KMS-11 (cell line): ENCODE measurements at regions not wholly inside any gene's neighbourhood (a gene's known extent, or its start where the extent isn't known, plus 50 kb on each side); places are given as distances from the start of the nearest gene placed in this dataset.

Source experiments
- H2AFZ ChIP-seq: fragments of 200-600 bp; sonication (generic); 2 replicates; pipeline ENCODE4 v1.6.1; 2016; ENCODE audit warnings: antibody characterized with exemption, mixed run types, low read depth
- H3K27ac ChIP-seq: fragments of 200-600 bp; sonication (generic); 2 replicates; pipeline ENCODE4 v1.6.1; 2016; ENCODE audit warnings: mild to moderate bottlenecking, mixed run types
- H3K27me3 ChIP-seq: fragments of 200-600 bp; sonication (generic); 2 replicates; pipeline ENCODE4 v1.6.1; 2017; ENCODE audit warnings: mild to moderate bottlenecking, low read depth, mixed run types, moderate library complexity; ENCODE audit not compliant: insufficient read depth
- H3K36me3 ChIP-seq: fragments of 200-600 bp; sonication (generic); 2 replicates; pipeline ENCODE4 v1.6.1; 2017; ENCODE audit warnings: mild to moderate bottlenecking, mixed run types; ENCODE audit not compliant: insufficient read depth
- H3K4me1 ChIP-seq: fragments of 200-600 bp; sonication (generic); 2 replicates; pipeline ENCODE4 v1.6.1; 2016; ENCODE audit warnings: mild to moderate bottlenecking, low read depth, mixed run types; ENCODE audit not compliant: poor library complexity, severe bottlenecking
- H3K4me2 ChIP-seq: fragments of 200-600 bp; sonication (generic); 2 replicates; pipeline ENCODE4 v1.7.0; 2016; ENCODE audit warnings: mild to moderate bottlenecking, mixed run types
- H3K4me3 ChIP-seq: fragments of 200-600 bp; sonication (generic); IDR thresholded peaks from 2 replicates; pipeline ENCODE4 v1.6.1; 2017; ENCODE audit warnings: low read depth, low read length, mixed read lengths; ENCODE audit not compliant: insufficient read depth
- H3K79me2 ChIP-seq: fragments of 200-600 bp; sonication (generic); 2 replicates; pipeline ENCODE4 v1.6.1; 2016; ENCODE audit warnings: low read depth, mixed run types; ENCODE audit not compliant: insufficient read depth
- H3K9ac ChIP-seq: fragments of 200-600 bp; sonication (generic); 2 replicates; pipeline ENCODE4 v1.6.1; 2016; ENCODE audit warnings: mild to moderate bottlenecking, mixed run types
- H4K20me1 ChIP-seq: fragments of 200-600 bp; sonication (generic); 2 replicates; pipeline ENCODE4 v1.6.1; 2016; ENCODE audit warnings: mild to moderate bottlenecking, mixed run types; ENCODE audit not compliant: insufficient read depth
- TF ChIP-seq, protein P1 (sequence below): fragments of 200-600 bp; sonication (generic); conservative IDR thresholded peaks from 2 replicates; pipeline ENCODE4 v1.6.1; 2017; ENCODE audit warnings: low read depth, mild to moderate bottlenecking, antibody characterized with exemption, low read length, moderate library complexity, mixed read lengths

DNA sequence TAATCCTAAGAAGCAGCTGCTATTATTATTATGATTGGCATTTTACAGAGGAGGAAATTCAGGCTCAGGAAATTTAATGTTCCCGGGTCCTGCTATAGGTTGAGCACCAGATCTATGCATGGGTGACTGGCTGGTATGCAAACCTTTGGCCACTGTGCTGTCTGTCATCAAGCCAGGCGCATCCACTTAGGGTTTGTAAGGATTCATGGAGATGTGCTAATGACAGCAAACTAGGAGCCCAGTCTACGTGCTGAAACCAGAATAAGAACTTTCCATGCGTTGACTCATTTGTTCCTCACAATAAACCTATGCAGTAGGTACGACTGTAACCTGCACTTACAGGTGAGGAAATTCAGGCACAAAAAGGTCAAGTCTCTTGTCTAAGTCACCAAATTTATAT lies 64.5 kb upstream of the ZMIZ1 start:
- Histone ChIP-seq H4K20me1 (no peaks in the 10 kb centered on the region), H3K4me1 (no peaks in the 10 kb centered on the region), H3K4me3 (no peak overlapping the region), H3K9ac (no peak overlapping the region), H3K27ac (no peak overlapping the region), H3K4me2 (no peak overlapping the region), H3K36me3 (no peaks in the 10 kb centered on the region), H3K27me3 (no peaks in the 10 kb centered on the region), H3K79me2 (no peaks in the 10 kb centered on the region), H2AFZ (no peak overlapping the region)
- TF ChIP-seq, protein P1, sequence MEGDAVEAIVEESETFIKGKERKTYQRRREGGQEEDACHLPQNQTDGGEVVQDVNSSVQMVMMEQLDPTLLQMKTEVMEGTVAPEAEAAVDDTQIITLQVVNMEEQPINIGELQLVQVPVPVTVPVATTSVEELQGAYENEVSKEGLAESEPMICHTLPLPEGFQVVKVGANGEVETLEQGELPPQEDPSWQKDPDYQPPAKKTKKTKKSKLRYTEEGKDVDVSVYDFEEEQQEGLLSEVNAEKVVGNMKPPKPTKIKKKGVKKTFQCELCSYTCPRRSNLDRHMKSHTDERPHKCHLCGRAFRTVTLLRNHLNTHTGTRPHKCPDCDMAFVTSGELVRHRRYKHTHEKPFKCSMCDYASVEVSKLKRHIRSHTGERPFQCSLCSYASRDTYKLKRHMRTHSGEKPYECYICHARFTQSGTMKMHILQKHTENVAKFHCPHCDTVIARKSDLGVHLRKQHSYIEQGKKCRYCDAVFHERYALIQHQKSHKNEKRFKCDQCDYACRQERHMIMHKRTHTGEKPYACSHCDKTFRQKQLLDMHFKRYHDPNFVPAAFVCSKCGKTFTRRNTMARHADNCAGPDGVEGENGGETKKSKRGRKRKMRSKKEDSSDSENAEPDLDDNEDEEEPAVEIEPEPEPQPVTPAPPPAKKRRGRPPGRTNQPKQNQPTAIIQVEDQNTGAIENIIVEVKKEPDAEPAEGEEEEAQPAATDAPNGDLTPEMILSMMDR: no peak

DNA sequence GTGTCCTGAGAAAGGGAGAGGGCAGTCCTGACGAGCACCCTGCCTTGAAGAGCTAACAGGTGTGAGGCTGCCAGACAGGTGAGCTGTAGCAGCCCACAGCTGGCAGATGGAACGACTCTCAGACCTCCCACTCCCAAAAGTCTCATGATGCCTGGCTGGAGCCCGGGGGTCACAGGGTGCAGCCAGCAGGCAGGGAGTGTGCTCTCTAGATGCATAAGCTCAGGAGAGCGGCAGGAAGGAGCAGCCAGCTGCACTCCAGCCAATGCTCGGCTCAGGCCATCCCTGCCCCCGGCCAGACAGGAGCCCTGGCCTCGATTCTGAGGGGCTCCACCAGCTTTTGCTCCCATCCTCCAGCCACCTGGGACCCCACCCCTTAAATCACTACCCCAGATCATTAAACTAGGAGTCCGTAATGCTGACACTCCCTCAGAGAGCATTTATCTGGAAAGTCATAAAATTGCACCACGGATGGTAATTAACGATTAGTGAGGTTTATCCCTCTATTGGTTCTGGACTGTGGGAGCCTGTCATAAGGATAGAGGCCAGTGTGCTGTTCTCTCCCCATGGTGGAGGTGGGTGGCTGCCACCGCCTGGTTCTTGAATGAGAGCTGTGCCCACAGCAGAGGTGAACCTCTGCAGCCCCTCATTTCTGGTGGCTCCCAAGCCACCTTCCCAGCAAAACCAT lies 63.5 kb upstream of the ZMIZ1 start:
- Histone ChIP-seq H3K9ac (no peak overlapping the region), H3K79me2 (no peaks in the 10 kb centered on the region), H4K20me1 (no peaks in the 10 kb centered on the region), H3K27me3 (no peaks in the 10 kb centered on the region), H3K4me2 (no peak overlapping the region), H3K4me1 (no peaks in the 10 kb centered on the region), H2AFZ (no peak overlapping the region), H3K36me3 (no peaks in the 10 kb centered on the region), H3K4me3 (no peak overlapping the region), H3K27ac (no peak overlapping the region)
- TF ChIP-seq, protein P1: no peak

DNA sequence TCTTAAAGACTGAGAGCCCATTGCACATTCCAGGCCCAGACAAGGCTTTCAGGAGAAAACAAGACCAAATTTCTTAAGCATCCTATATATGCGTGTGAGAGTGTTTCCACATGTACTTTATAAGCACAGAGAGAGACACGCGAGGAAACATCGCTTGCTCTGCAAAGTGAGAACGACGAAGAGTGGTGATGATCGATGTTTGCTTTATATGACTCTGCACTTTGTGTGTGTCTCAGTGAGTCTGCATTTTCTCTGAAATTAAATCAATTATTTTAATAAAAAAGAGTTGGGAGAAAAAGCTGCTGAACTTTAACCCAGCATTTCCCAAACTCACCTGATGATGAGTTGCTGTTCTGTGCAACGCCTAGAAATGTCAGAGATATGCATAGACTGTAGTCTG lies 61.7 kb upstream of the ZMIZ1 start:
- no peak overlapping the region for H3K4me3 ChIP-seq
- H4K20me1 ChIP-seq: no peaks in the 10 kb centered on the region
- H3K36me3 ChIP-seq: no peaks in the 10 kb centered on the region
- TF ChIP-seq, protein P1: no peak
- H3K9ac ChIP-seq: no peak overlapping the region
- H2AFZ ChIP-seq: no peak overlapping the region
- no peak overlapping the region for H3K27ac ChIP-seq
- H3K27me3 ChIP-seq: no peaks in the 10 kb centered on the region
- no peaks in the 10 kb centered on the region for H3K79me2 ChIP-seq
- H3K4me1 ChIP-seq: no peaks in the 10 kb centered on the region
- H3K4me2 ChIP-seq: no peak overlapping the region

DNA sequence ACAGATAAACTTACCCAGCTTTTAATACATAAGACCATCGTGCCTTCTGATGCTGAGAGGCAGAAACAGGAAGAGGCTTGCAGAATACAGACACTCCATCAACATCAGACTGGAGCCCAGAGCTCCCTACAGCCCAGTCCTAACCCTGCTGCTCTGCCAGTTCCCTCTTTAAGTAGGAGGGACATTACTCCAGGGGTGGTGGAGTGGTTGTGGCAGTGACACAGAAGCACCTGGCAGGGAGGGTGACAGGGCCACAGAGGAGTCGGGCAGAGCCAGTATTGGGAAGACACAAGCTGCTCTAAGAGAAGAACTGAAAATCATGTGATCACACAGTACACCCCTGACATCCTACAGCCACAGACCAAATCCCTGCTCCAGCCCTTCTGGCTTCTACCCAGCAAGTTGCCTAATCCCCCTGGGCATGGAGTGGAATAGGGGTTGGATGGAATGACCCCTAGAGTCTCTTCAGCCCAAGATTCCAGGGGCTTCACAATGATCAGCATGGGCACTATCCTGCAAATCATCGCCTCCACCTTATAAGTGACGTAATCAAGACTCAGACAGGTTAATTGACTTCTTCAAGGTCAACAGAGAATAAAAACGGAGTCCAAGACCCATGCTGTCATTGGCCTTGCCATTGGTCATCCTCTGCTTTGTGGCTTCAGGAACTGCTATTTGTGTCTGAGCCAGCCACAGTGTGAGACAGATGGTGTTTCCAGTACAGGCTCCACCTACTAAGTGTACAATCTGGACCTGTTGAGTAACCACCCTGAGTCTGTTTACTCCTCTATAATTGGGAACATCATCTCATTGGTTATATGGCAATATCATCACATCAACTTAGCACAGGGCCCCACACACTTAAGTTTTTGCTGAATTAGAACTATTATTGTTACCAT lies 61.1 kb upstream of the ZMIZ1 start:
- no peak overlapping the region for H3K27ac ChIP-seq
- no peak overlapping the region for H2AFZ ChIP-seq
- H3K4me2 ChIP-seq: no peak overlapping the region
- H3K9ac ChIP-seq: no peak overlapping the region
- H3K4me1 ChIP-seq: no peaks in the 10 kb centered on the region
- no peaks in the 10 kb centered on the region for H4K20me1 ChIP-seq
- H3K79me2 ChIP-seq: no peaks in the 10 kb centered on the region
- TF ChIP-seq, protein P1: no peak
- H3K4me3 ChIP-seq: no peak overlapping the region
- H3K27me3 ChIP-seq: no peaks in the 10 kb centered on the region
- no peaks in the 10 kb centered on the region for H3K36me3 ChIP-seq
